SK-MEL-5 (cell line): ENCODE measurements at regions not wholly inside any gene's neighbourhood (a gene's known extent, or its start where the extent isn't known, plus 50 kb on each side); places are given as distances from the start of the nearest gene placed in this dataset.

ENCODE experiments used
- small RNA-seq, 2 experiments: library from RNA; depleted of rRNA; stranded (forward); fragments of <200 nt; gene quantifications; one replicate each; pipeline ENCODE3, GENCODE V24; 2014

Small RNA genes lying in the stretch of these regions (small RNA-seq; reads per million reads assigned to genes)
- 0 reads per million in 2 experiments for gene RF00004
